MCF 10A (cell line): ENCODE measurements at regions not wholly inside any gene's neighbourhood (a gene's known extent, or its start where the extent isn't known, plus 50 kb on each side); places are given as distances from the start of the nearest gene placed in this dataset.

Experiments
- BruUV-seq: library from RNA; stranded (reverse); fragments of 400-500 nt; replicated peaks from 2 replicates; lab custom pipeline; 2021; lab: Mats Ljungman, UMichigan
- CTCF ChIA-PET: fragments of 300-600 bp; sonication (Branson Sonifier 250); formaldehyde crosslinking; extraction: SDS; loops from one replicate; lab custom pipeline; 2021; ENCODE audit warnings: antibody characterized with exemption, inconsistent platforms; lab: Yijun Ruan, JAX
- POLR2A ChIA-PET: fragments of 300-600, 350-650 bp; sonication (Branson Sonifier 250); formaldehyde crosslinking; extraction: SDS; loops from one replicate; lab custom pipeline; 2020; ENCODE audit warnings: antibody characterized with exemption, inconsistent platforms; lab: Yijun Ruan, JAX
- DNase-seq: peaks from one replicate; pipeline ENCODE4 v3.0.0-alpha.2; 2018; ENCODE audit not compliant: unreplicated experiment
- H3K27ac Mint-ChIP-seq: one replicate; pipeline ENCODE4 v1.8.0; 2022; ENCODE audit warnings: mild to moderate bottlenecking, low read depth, mixed read lengths; ENCODE audit not compliant: unreplicated experiment
- H3K27me3 Mint-ChIP-seq: one replicate; pipeline ENCODE4 v1.8.0; 2022; ENCODE audit warnings: mixed read lengths; ENCODE audit not compliant: insufficient read depth, unreplicated experiment
- H3K36me3 Mint-ChIP-seq: one replicate; pipeline ENCODE4 v1.8.0; 2022; ENCODE audit warnings: mild to moderate bottlenecking, moderate library complexity, mixed read lengths; ENCODE audit not compliant: insufficient read depth, unreplicated experiment
- H3K4me1 Mint-ChIP-seq: one replicate; pipeline ENCODE4 v1.8.0; 2022; ENCODE audit warnings: mixed read lengths; ENCODE audit not compliant: insufficient read depth, unreplicated experiment
- H3K4me3 Mint-ChIP-seq: one replicate; pipeline ENCODE4 v1.8.0; 2022; ENCODE audit warnings: mild to moderate bottlenecking, moderate library complexity, mixed read lengths; ENCODE audit not compliant: unreplicated experiment
- H3K9me3 Mint-ChIP-seq: one replicate; pipeline ENCODE4 v1.8.0; 2022; ENCODE audit warnings: mixed read lengths; ENCODE audit not compliant: unreplicated experiment
- CTCF ChIP-seq: fragments of 200-600 bp; IDR thresholded peaks from one replicate; pipeline ENCODE4 v1.8.0; 2022; ENCODE audit warnings: antibody characterized with exemption, mild to moderate bottlenecking; ENCODE audit not compliant: unreplicated experiment
- intact Hi-C: fragments of 100-400 bp; cut with micrococcal nuclease; formaldehyde crosslinking; loops from 2 replicates; pipeline ENCODE4 v1.14.1; 2022

GRCh38 chr5:31095796-31096195 is 97.7 kb upstream of the CDH6 start:
- peaks cover 7% of the 10 kb centered on the region for H3K9me3 Mint-ChIP-seq
- CTCF ChIA-PET, result no interaction called here
- intact Hi-C loops, result no loop called here
- no peak for DNase-seq
- no peak overlapping the region for H3K4me3 Mint-ChIP-seq
- H3K4me1 Mint-ChIP-seq, result peaks cover 12% of the 10 kb centered on the region
- POLR2A ChIA-PET, result no interaction called here
- H3K27me3 Mint-ChIP-seq, result no peaks in the 10 kb centered on the region
- TF ChIP-seq CTCF, result no peak
- no peaks in the 10 kb centered on the region for H3K36me3 Mint-ChIP-seq
- no TSS peak for BruUV-seq
- no peak overlapping the region for H3K27ac Mint-ChIP-seq

GRCh38 chr5:31091501-31091900 is 102.0 kb upstream of the CDH6 start:
- H3K27me3 Mint-ChIP-seq, result no peaks in the 10 kb centered on the region
- no peak for TF ChIP-seq CTCF
- H3K36me3 Mint-ChIP-seq, result no peaks in the 10 kb centered on the region
- intact Hi-C loops, result no loop called here
- POLR2A ChIA-PET, result no interaction called here
- peaks cover 7% of the 10 kb centered on the region for H3K9me3 Mint-ChIP-seq
- no peak for DNase-seq
- CTCF ChIA-PET, result no interaction called here
- no TSS peak for BruUV-seq
- H3K27ac Mint-ChIP-seq, result no peak overlapping the region
- peaks cover 4% of the 10 kb centered on the region for H3K4me1 Mint-ChIP-seq
- no peak overlapping the region for H3K4me3 Mint-ChIP-seq

- ChIA-PET CTCF (interaction anchor here (0.7 kb wide), 1 partner anchor 78 kb away, joined by 3 read pairs; no protein-coding TSS in a partner anchor), POLR2A (no interaction called here)
- H3K27me3 Mint-ChIP-seq, result no peaks in the 10 kb centered on the region
- intact Hi-C loops, result no loop called here
- no peaks in the 10 kb centered on the region for H3K4me1 Mint-ChIP-seq
- DNase-seq, result no peak
- no TSS peak for BruUV-seq
- no peak overlapping the region for H3K4me3 Mint-ChIP-seq
- peaks cover 7% of the 10 kb centered on the region for H3K9me3 Mint-ChIP-seq
- no peaks in the 10 kb centered on the region for H3K36me3 Mint-ChIP-seq
- H3K27ac Mint-ChIP-seq, result no peak overlapping the region
- TF ChIP-seq CTCF, result no peak
These were observed 103.0 kb upstream of the CDH6 start for GRCh38 chr5:31090467-31090866.

- Mint-ChIP-seq H3K36me3 (no peaks in the 10 kb centered on the region), H3K27me3 (no peaks in the 10 kb centered on the region), H3K4me3 (no peak overlapping the region), H3K4me1 (no peaks in the 10 kb centered on the region), H3K27ac (no peak overlapping the region), H3K9me3 (no peaks in the 10 kb centered on the region)
- intact Hi-C loops, result no loop called here
- DNase-seq, result no peak
- BruUV-seq, result no TSS peak
- TF ChIP-seq CTCF, result no peak
- ChIA-PET POLR2A (no interaction called here), CTCF (interaction anchor here (0.5 to 0.7 kb wide), 3 partner anchors 145 to 679 kb away, joined by 3 read pairs; no protein-coding TSS in a partner anchor)
These were observed 106.6 kb upstream of the CDH6 start for GRCh38 chr5:31086839-31087415.
